Smooth muscle cell (in vitro differentiated cells): ENCODE measurements at regions not wholly inside any gene's neighbourhood (a gene's known extent, or its start where the extent isn't known, plus 50 kb on each side); places are given as distances from the start of the nearest gene placed in this dataset.

Experiments used
- DNase-seq: peaks from one replicate; lab custom pipeline; 2025; ENCODE audit not compliant: unreplicated experiment; lab: John Stamatoyannopoulos, UW
- H2AFZ ChIP-seq: fragments of 200-600 bp; sonication (generic); 2 replicates; pipeline ENCODE4 v1.6.0; 2016; ENCODE audit warnings: antibody characterized with exemption, low read depth, mild to moderate bottlenecking
- H3F3A ChIP-seq: fragments of 200-600 bp; sonication (generic); 2 replicates; pipeline ENCODE4 v1.6.0; 2017; ENCODE audit warnings: antibody characterized with exemption, low read depth
- H3K27ac ChIP-seq: fragments of 200-600 bp; sonication (generic); 2 replicates; pipeline ENCODE4 v1.5.1; 2016; ENCODE audit warnings: low read depth, mild to moderate bottlenecking
- H3K27me3 ChIP-seq: fragments of 200-600 bp; sonication (generic); 2 replicates; pipeline ENCODE4 v1.6.1; 2016; ENCODE audit warnings: low read depth, mild to moderate bottlenecking
- H3K36me3 ChIP-seq: fragments of 200-600 bp; sonication (generic); 2 replicates; pipeline ENCODE4 v1.5.1; 2016; ENCODE audit warnings: low read depth
- H3K4me1 ChIP-seq: fragments of 200-600 bp; sonication (generic); 2 replicates; pipeline ENCODE4 v1.5.1; 2016; ENCODE audit warnings: low read depth
- H3K4me2 ChIP-seq: fragments of 200-600 bp; sonication (generic); 2 replicates; pipeline ENCODE4 v1.6.0; 2016; ENCODE audit warnings: mild to moderate bottlenecking
- H3K4me3 ChIP-seq: fragments of 200-600 bp; sonication (generic); 2 replicates; pipeline ENCODE4 v1.5.1; 2016; ENCODE audit warnings: mild to moderate bottlenecking
- H3K79me2 ChIP-seq: fragments of 200-600 bp; sonication (generic); 2 replicates; pipeline ENCODE4 v1.6.0; 2016; ENCODE audit warnings: low read depth, mild to moderate bottlenecking
- H3K9ac ChIP-seq: fragments of 200-600 bp; sonication (generic); 2 replicates; pipeline ENCODE4 v1.6.0; 2016; ENCODE audit warnings: low read depth
- H3K9me3 ChIP-seq: fragments of 200-600 bp; sonication (generic); replicated peaks from 2 replicates; pipeline ENCODE4 v1.5.1; 2016; ENCODE audit warnings: low read depth
- H4K20me1 ChIP-seq: fragments of 200-600 bp; sonication (generic); 2 replicates; pipeline ENCODE4 v1.6.0; 2016; ENCODE audit warnings: low read depth
- WGBS: methylation state at CpG from one replicate; pipeline ENCODE4 v1.1.7; 2016; ENCODE audit warnings: low lambda C conversion rate; 5-methylcytosine and 5-hydroxymethylcytosine counted together
- TF ChIP-seq, protein P1 (sequence below): fragments of 200-600 bp; sonication (generic); IDR thresholded peaks from 2 replicates; pipeline ENCODE4 v1.5.1; 2017; ENCODE audit warnings: borderline replicate concordance, mild to moderate bottlenecking, antibody characterized with exemption; ENCODE audit not compliant: insufficient read depth, poor library complexity, severe bottlenecking

DNA sequence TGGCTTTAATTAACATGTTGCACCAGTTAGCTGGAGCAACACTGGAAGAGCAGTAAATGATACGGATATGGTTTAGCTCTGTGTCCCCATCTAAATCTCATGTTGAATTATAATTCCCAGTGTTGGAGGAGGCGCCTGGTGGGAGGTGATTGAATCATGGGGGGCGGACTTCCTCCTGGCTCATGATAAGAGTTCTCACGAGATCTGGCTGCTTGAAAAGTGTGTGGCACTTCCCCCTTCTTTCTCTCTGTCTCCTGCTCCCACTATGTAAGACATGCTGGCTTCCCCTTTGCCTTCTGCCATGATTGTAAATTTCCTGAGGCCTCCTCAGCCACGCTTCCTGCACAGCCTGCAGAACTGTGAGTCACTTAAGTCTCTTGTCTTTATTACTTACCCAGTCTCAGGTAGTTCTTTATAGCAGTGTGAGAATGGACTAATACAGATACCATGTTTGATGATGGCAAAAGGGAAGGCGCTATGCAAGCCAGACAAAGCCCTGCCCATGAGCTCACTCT is 963.6 kb downstream of the SOCS6 start:
- WGBS, result 74% methylated on average over 6 of the region's 6 CpGs

DNA sequence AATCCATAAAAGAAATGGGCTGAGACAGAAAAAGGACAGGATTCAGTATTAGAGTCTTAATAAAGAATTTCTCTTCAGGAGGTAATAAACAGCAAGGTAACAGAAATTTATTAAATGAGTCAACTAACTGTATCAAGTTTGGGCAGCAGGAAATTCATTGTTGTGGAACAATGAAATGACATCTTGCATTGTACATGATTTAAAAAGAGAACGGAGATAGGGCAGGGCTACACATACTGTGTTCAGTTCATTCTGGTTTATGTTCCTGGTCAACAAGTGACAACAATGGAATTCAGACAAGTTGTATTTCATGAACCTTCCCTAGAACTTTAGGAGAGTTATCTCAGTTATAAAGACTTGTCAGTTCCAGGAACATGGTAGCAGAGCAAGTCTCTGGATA is 961.3 kb downstream of the SOCS6 start:
- no peak overlapping the region for H2AFZ ChIP-seq
- no peaks in the 10 kb centered on the region for H3K27me3 ChIP-seq
- no peak overlapping the region for H3K27ac ChIP-seq
- no peaks in the 10 kb centered on the region for H3K36me3 ChIP-seq
- no peaks in the 10 kb centered on the region for H4K20me1 ChIP-seq
- H3K4me3 ChIP-seq, result no peak overlapping the region
- no peaks in the 10 kb centered on the region for H3F3A ChIP-seq
- no peaks in the 10 kb centered on the region for H3K4me1 ChIP-seq
- no peaks in the 10 kb centered on the region for H3K79me2 ChIP-seq
- no peak overlapping the region for H3K4me2 ChIP-seq
- 94% methylated on average over 1 of the region's 1 CpG for WGBS
- H3K9me3 ChIP-seq, result no peaks in the 10 kb centered on the region
- H3K9ac ChIP-seq, result no peak overlapping the region
- no peak for DNase-seq
- TF ChIP-seq, protein P1, sequence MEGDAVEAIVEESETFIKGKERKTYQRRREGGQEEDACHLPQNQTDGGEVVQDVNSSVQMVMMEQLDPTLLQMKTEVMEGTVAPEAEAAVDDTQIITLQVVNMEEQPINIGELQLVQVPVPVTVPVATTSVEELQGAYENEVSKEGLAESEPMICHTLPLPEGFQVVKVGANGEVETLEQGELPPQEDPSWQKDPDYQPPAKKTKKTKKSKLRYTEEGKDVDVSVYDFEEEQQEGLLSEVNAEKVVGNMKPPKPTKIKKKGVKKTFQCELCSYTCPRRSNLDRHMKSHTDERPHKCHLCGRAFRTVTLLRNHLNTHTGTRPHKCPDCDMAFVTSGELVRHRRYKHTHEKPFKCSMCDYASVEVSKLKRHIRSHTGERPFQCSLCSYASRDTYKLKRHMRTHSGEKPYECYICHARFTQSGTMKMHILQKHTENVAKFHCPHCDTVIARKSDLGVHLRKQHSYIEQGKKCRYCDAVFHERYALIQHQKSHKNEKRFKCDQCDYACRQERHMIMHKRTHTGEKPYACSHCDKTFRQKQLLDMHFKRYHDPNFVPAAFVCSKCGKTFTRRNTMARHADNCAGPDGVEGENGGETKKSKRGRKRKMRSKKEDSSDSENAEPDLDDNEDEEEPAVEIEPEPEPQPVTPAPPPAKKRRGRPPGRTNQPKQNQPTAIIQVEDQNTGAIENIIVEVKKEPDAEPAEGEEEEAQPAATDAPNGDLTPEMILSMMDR, result no peak

More for the DNA sequence above, 963.6 kb downstream of the SOCS6 start:
- H3F3A ChIP-seq, result no peaks in the 10 kb centered on the region
- H3K9ac ChIP-seq, result no peak overlapping the region
- H3K9me3 ChIP-seq, result no peaks in the 10 kb centered on the region
- no peak overlapping the region for H3K27ac ChIP-seq
- TF ChIP-seq, protein P1, result no peak
- no peak overlapping the region for H2AFZ ChIP-seq
- no peaks in the 10 kb centered on the region for H3K4me1 ChIP-seq
- H3K4me2 ChIP-seq, result no peak overlapping the region
- no peaks in the 10 kb centered on the region for H4K20me1 ChIP-seq
- H3K79me2 ChIP-seq, result no peaks in the 10 kb centered on the region
- H3K4me3 ChIP-seq, result no peak overlapping the region
- DNase-seq, result no peak
- no peaks in the 10 kb centered on the region for H3K36me3 ChIP-seq
- H3K27me3 ChIP-seq, result no peaks in the 10 kb centered on the region

DNA sequence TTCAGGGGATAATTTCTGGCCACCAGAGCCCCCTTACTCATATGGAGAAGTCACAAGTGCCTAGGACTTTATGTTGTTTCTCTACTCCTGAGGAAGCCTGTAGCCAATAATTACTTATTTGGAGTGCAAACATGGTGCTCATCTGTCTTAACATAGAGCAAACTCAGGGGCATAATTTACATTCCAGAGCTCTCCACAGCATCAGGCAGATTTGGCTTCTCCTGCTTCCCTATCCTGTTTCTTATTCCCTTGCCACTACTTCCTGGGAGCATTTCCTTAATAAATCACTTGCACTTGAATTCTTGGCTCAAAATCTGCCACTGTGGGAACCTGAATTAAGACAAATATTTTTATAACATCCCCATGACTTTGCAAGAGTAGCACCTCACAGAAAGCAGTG is 960.9 kb downstream of the SOCS6 start:
- Histone ChIP-seq H3K4me2 (no peak overlapping the region), H3F3A (no peaks in the 10 kb centered on the region), H3K9me3 (no peaks in the 10 kb centered on the region), H3K27me3 (no peaks in the 10 kb centered on the region), H4K20me1 (no peaks in the 10 kb centered on the region), H3K4me3 (no peak overlapping the region), H3K27ac (no peak overlapping the region), H3K4me1 (no peaks in the 10 kb centered on the region), H3K79me2 (no peaks in the 10 kb centered on the region), H3K36me3 (no peaks in the 10 kb centered on the region), H3K9ac (no peak overlapping the region), H2AFZ (no peak overlapping the region)
- TF ChIP-seq, protein P1, result no peak
- DNase-seq, result no peak

DNA sequence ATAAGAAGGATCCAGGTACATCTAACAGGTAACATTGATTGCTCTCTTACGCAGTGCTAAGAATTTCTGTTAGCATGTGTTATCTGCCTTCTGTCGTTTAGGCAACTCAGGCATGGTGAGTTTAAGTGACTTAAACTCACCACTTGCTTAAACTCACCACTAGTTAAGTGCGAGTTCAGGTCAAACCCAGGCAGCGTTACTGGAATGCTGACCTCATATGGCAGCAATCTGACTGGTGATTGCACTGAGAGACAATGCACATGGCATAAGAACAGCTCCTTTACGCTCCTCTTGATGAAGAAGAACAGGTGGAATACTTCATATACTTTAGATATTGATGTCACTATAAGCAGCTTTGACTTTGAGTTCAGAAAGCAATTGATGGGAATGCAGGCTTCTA is 954.1 kb downstream of the SOCS6 start:
- no peak overlapping the region for H3K4me3 ChIP-seq
- WGBS, result 62% methylated on average over 5 of the region's 5 CpGs
- H3K9ac ChIP-seq, result no peak overlapping the region
- H3K4me2 ChIP-seq, result no peak overlapping the region
- no peaks in the 10 kb centered on the region for H3F3A ChIP-seq
- no peak overlapping the region for H3K27ac ChIP-seq
- H3K79me2 ChIP-seq, result no peaks in the 10 kb centered on the region
- no peak overlapping the region for H2AFZ ChIP-seq
- H3K27me3 ChIP-seq, result no peaks in the 10 kb centered on the region
- H3K9me3 ChIP-seq, result no peaks in the 10 kb centered on the region
- no peak for DNase-seq
- no peaks in the 10 kb centered on the region for H3K4me1 ChIP-seq
- TF ChIP-seq, protein P1, result no peak
- H4K20me1 ChIP-seq, result no peaks in the 10 kb centered on the region
- no peaks in the 10 kb centered on the region for H3K36me3 ChIP-seq
